ENCODE measurements at regions not wholly inside any gene's neighbourhood (a gene's known extent, or its start where the extent isn't known, plus 50 kb on each side); places are given as distances from the start of the nearest gene placed in this dataset.
"Not testable (repeated sequence)": the region's sequence is repeated elsewhere in the genome, so short reads cannot be mapped to it uniquely, and the experiment has no call there.

GRCh38 chr3:3665546-3665945 is 133.7 kb upstream of the LRRN1 start:
- POLR2A ChIA-PET = no interaction called here
- CTCF ChIA-PET = no interaction called here
- no peak for DNase-seq (ENCODE audit: extremely low spot score)
- TF ChIP-seq SP1 (IDR thresholded peaks at IDR 0.05) (no peak), SUZ12 (IDR thresholded peaks at IDR 0.05) (no peak)

GRCh38 chr3:3664935-3665334 is 134.3 kb upstream of the LRRN1 start:
- TF ChIP-seq ZNF384 (IDR thresholded peaks at IDR 0.05) (no peak), FOXK2 (IDR thresholded peaks at IDR 0.05) (no peak), HDGF (IDR thresholded peaks at IDR 0.05; ENCODE audit: borderline replicate concordance) (no peak), SUZ12 (IDR thresholded peaks at IDR 0.05) (no peak), CTBP1 (IDR thresholded peaks at IDR 0.05; ENCODE audit: borderline replicate concordance) (no peak), L3MBTL2 (conservative IDR thresholded peaks at IDR 0.05) (no peak), FOXA1 (IDR thresholded peaks at IDR 0.05) (no peak), LEF1 (IDR thresholded peaks at IDR 0.05; ENCODE audit: borderline replicate concordance) (no peak), BHLHE40 (IDR thresholded peaks at IDR 0.05; ENCODE audit: borderline replicate concordance) (no peak), NFRKB (IDR thresholded peaks at IDR 0.05) (no peak)
- TF ChIP-seq, protein P1, sequence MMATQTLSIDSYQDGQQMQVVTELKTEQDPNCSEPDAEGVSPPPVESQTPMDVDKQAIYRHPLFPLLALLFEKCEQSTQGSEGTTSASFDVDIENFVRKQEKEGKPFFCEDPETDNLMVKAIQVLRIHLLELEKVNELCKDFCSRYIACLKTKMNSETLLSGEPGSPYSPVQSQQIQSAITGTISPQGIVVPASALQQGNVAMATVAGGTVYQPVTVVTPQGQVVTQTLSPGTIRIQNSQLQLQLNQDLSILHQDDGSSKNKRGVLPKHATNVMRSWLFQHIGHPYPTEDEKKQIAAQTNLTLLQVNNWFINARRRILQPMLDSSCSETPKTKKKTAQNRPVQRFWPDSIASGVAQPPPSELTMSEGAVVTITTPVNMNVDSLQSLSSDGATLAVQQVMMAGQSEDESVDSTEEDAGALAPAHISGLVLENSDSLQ (IDR thresholded peaks at IDR 0.05) = no peak
- DNase-seq (ENCODE audit: extremely low spot score) = no peak
- POLR2A ChIA-PET = no interaction called here
- CTCF ChIA-PET = no interaction called here

DNA sequence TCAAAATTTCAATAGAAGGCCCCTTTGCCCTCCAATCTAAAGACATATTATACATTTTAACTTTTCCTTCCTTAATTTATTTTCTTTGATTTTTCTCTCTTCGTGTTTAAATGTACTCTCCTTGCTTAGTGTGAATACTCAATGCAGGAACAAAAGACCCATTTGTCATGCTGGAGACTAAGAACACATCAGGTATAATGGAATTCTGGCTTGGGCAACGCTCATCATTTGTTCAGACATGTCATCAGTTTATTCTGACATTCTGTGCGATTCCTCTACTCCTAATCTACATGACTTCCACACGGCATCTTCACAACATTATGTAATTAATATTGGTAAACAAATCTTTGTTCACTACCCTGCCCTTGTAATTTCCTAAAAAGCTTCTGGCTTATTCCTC is 136.6 kb upstream of the LRRN1 start:
- DNase-seq (ENCODE audit: extremely low spot score) = no peak
- POLR2A ChIA-PET = no interaction called here
- CTCF ChIA-PET = no interaction called here
- TF ChIP-seq ZNF384 (IDR thresholded peaks at IDR 0.05) (no peak), FOXA1 (IDR thresholded peaks at IDR 0.05) (no peak), SUZ12 (IDR thresholded peaks at IDR 0.05) (no peak), FOXK2 (IDR thresholded peaks at IDR 0.05) (no peak)
- TF ChIP-seq, protein P1 (IDR thresholded peaks at IDR 0.05) = no peak

- ChIA-PET POLR2A (no interaction called here), CTCF (no interaction called here)
- no peak for DNase-seq (ENCODE audit: extremely low spot score)
- TF ChIP-seq SUZ12 (IDR thresholded peaks at IDR 0.05) (no peak), FOXK2 (IDR thresholded peaks at IDR 0.05) (no peak), FOXM1 (IDR thresholded peaks at IDR 0.05; ENCODE audit: borderline replicate concordance) (no peak), ELF4 (IDR thresholded peaks at IDR 0.05) (no peak), TARDBP (IDR thresholded peaks at IDR 0.05) (no peak)
Observed at GRCh38 chr3:3654916-3655315, 144.3 kb upstream of the LRRN1 start.

DNA sequence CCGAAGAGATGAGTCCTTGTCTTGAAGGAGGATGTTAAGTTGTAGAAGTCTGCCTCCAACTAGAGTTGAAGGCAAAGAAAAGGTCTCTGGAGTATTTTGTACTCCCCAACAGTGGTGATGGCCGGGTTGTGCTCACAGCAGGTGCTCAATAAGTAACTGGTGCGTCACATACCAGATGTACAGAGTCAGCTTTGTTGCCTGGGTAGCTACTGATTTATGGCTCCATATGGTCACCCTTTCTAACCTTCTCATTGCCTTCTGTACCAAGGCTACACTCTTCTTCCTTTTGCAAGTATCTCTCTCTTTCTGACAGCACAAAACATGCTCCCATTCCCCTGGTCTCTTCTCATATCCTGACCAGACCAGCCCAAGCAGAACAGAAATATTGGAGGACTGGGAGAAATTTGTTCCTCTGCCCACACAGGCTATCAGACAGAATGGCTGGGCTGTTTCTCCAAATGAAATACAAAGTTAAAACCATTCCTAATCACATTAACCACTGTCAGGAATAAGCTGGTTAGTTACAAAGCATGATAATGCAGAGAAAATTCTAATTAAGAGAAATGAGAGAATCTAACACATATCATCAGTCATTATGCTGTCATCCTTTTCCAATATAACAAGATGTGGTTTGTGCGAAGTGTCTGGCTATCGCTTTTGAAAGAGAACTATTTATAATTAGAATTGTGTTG is 150.1 kb upstream of the LRRN1 start:
- ChIA-PET POLR2A (no interaction called here), CTCF (no interaction called here)
- DNase-seq (ENCODE audit: extremely low spot score) = no peak
- TF ChIP-seq L3MBTL2 (conservative IDR thresholded peaks at IDR 0.05) (no peak), ARNT (IDR thresholded peaks at IDR 0.05) (no peak), FOXK2 (IDR thresholded peaks at IDR 0.05) (no peak), CTBP1 (IDR thresholded peaks at IDR 0.05; ENCODE audit: borderline replicate concordance) (no peak), NFRKB (IDR thresholded peaks at IDR 0.05) (no peak), LEF1 (IDR thresholded peaks at IDR 0.05; ENCODE audit: borderline replicate concordance) (no peak), SUZ12 (IDR thresholded peaks at IDR 0.05) (no peak), HDGF (IDR thresholded peaks at IDR 0.05; ENCODE audit: borderline replicate concordance) (no peak), BHLHE40 (IDR thresholded peaks at IDR 0.05; ENCODE audit: borderline replicate concordance) (no peak), SP1 (IDR thresholded peaks at IDR 0.05) (no peak), TARDBP (IDR thresholded peaks at IDR 0.05) (no peak), ZNF384 (IDR thresholded peaks at IDR 0.05) (no peak), FOXM1 (IDR thresholded peaks at IDR 0.05; ENCODE audit: borderline replicate concordance) (no peak), ELF4 (IDR thresholded peaks at IDR 0.05) (no peak), FOXA1 (IDR thresholded peaks at IDR 0.05) (no peak)
- TF ChIP-seq, protein P1 (IDR thresholded peaks at IDR 0.05) = no peak

- ChIA-PET POLR2A (no interaction called here), CTCF (no interaction called here)
- TF ChIP-seq HDGF (IDR thresholded peaks at IDR 0.05; ENCODE audit: borderline replicate concordance) = no peak
- no peak for DNase-seq (ENCODE audit: extremely low spot score)
Observed at GRCh38 chr3:3646934-3647333, 152.3 kb upstream of the LRRN1 start.

DNA sequence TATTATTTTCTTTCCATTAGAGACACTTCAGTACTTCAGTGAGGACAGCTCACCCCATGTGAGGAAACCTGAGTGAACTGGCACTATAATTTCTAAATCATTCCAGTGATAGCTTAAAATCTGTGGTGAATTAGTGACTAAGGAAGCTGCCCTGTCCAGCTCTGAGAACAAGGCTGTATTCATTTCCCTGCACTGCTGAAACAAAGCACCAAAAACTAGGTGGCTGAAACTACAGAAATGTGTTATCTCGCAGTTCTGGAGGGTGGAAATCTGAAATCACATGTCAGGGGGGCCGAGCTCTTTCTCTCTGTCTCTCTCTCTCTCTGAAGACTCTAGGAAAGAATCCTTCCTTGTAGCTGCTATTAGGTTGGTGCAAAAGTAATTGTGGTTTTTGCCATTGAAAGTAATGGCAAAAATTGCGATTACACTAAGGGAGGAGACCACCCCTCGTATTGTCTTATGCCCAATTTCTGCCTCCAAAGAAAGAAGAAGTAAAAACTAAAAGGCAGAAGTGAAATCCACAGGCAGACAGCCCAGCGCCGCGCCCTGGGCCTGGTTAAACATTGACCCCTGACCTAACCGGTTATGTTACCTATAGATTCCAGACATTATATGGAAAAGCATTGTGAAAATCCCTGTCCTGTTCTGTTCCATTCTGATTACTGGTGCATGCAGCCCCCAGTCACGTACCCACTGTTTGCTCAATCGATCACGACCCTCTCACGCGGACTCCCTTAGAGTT is 153.0 kb upstream of the LRRN1 start:
- DNase-seq (ENCODE audit: extremely low spot score); POLR2A ChIA-PET; CTCF ChIA-PET: not testable (repeated sequence)
